HepG2 (cell line): ENCODE measurements at regions not wholly inside any gene's neighbourhood (a gene's known extent, or its start where the extent isn't known, plus 50 kb on each side); places are given as distances from the start of the nearest gene placed in this dataset.

ENCODE experiments used
- ATAC-seq: fragments of 200-7000 bp; cut with Tn5 transposase; 3 replicates; pipeline ENCODE4 v1.9.1; 2020; ENCODE audit warnings: mild to moderate bottlenecking, moderate library complexity
- BruUV-seq: library from RNA; stranded (reverse); fragments of 400-500 nt; replicated peaks from 2 replicates; lab custom pipeline; 2021; lab: Mats Ljungman, UMichigan
- CTCF ChIA-PET: fragments of 300-600 bp; formaldehyde crosslinking; extraction: SDS; loops from one replicate; lab custom pipeline; 2021; ENCODE audit warnings: low total read pairs, inconsistent platforms, low intra/inter-chr PET ratio; lab: Yijun Ruan, JAX
- POLR2A ChIA-PET: fragments of 350-600 bp; sonication (Branson Sonifier 250); formaldehyde crosslinking; loops from one replicate; lab custom pipeline; 2020; ENCODE audit warnings: antibody characterized with exemption, inconsistent platforms; lab: Yijun Ruan, JAX
- DNase-seq: peaks from one replicate; pipeline ENCODE4 v3.0.0-alpha.2; 2015; ENCODE audit warnings: low spot score
- FAIRE-seq: peaks from 3 replicates; lab custom pipeline; 2011; peaks lifted over from hg19 to GRCh38; lab: Jason Lieb, UNC
- H2AFZ ChIP-seq: one replicate; pipeline ENCODE4 v1.6.1; 2011; ENCODE audit warnings: low read length, inconsistent platforms
- H3K27ac ChIP-seq: fragments of 300-600 bp; 3 replicates; pipeline ENCODE4 v1.8.0; 2011; ENCODE audit warnings: mixed run types, mild to moderate bottlenecking, mixed read lengths, low read length, inconsistent platforms; ENCODE audit not compliant: insufficient read depth; ENCODE audit errors: extremely low read length
- H3K27me3 ChIP-seq, 2 experiments: fragments of 200-600 bp in 1 of 2; 2 replicates in 1 of 2; 3 replicates in 1 of 2; pipeline versions ENCODE4 v1.6.0 to v1.8.0; 2011; ENCODE audit warnings: low read length in 2 of 2, mild to moderate bottlenecking in 2 of 2, moderate library complexity in 2 of 2, inconsistent platforms in 1 of 2; ENCODE audit not compliant: insufficient read depth in 2 of 2, control insufficient read depth in 1 of 2
- H3K36me3 ChIP-seq, 2 experiments: fragments of 200-600 bp in 1 of 2; replicated peaks in 1 of 2; 2 replicates in 1 of 2; 3 replicates in 1 of 2; pipeline versions ENCODE4 v1.5.1 to v1.8.0; 2011; ENCODE audit warnings: low read length in 2 of 2, inconsistent platforms in 1 of 2; ENCODE audit not compliant: insufficient read depth in 2 of 2, control insufficient read depth in 1 of 2
- H3K4me1 ChIP-seq: 2 replicates; pipeline ENCODE4 v1.5.1; 2012; ENCODE audit warnings: low read length, inconsistent platforms; ENCODE audit not compliant: insufficient read depth
- H3K4me2 ChIP-seq: 2 replicates; pipeline ENCODE4 v1.6.0; 2011; ENCODE audit warnings: low read depth, low read length, inconsistent platforms
- H3K4me3 ChIP-seq, 3 experiments: fragments of 200-600 bp in 1 of 3; sonication (generic), shearing (Covaris generic) in 1 of 3; replicated peaks in 1 of 3; 2 replicates each; pipeline ENCODE4 v1.5.1; 2011 to 2016; ENCODE audit warnings: low read length in 3 of 3, inconsistent platforms in 2 of 3, low read depth in 2 of 3, mild to moderate bottlenecking in 2 of 3, control low read depth in 1 of 3, mixed read lengths in 1 of 3; ENCODE audit not compliant: insufficient read depth in 1 of 3
- H3K79me2 ChIP-seq: one replicate; pipeline ENCODE4 v1.6.1; 2011; ENCODE audit warnings: low read length, inconsistent platforms; ENCODE audit not compliant: insufficient read depth
- H3K9ac ChIP-seq: 2 replicates; pipeline ENCODE4 v1.6.0; 2011; ENCODE audit warnings: mild to moderate bottlenecking, low read depth, low read length, inconsistent platforms; ENCODE audit not compliant: insufficient read depth
- H3K9me3 ChIP-seq: 2 replicates; pipeline ENCODE4 v1.5.1; 2012; ENCODE audit warnings: mild to moderate bottlenecking, low read length
- H4K20me1 ChIP-seq: 2 replicates; pipeline ENCODE4 v1.6.0; 2011; ENCODE audit warnings: inconsistent platforms, mild to moderate bottlenecking, low read length, moderate library complexity; ENCODE audit not compliant: insufficient read depth
- ARNTL ChIP-seq: sonication (generic); formaldehyde crosslinking; IDR thresholded peaks from 2 replicates; pipeline ENCODE4 v1.4.0; 2020; ENCODE audit warnings: mild to moderate bottlenecking, missing genetic modification reagents
- CC2D1A ChIP-seq: sonication (generic); formaldehyde crosslinking; IDR thresholded peaks from 2 replicates; pipeline ENCODE4 v1.8.1; 2023; ENCODE audit warnings: mild to moderate bottlenecking, missing genetic modification reagents
- ETV6 ChIP-seq: sonication (generic); formaldehyde crosslinking; conservative IDR thresholded peaks from 2 replicates; pipeline ENCODE4 v1.4.0; 2020; ENCODE audit warnings: missing genetic modification reagents
- HDAC2 ChIP-seq: sonication (generic); formaldehyde crosslinking; IDR thresholded peaks from 2 replicates; pipeline ENCODE4 v1.4.0; 2020; ENCODE audit warnings: missing genetic modification reagents
- HMGXB3 ChIP-seq: sonication (generic); formaldehyde crosslinking; IDR thresholded peaks from 2 replicates; pipeline ENCODE4 v1.4.0; 2020; ENCODE audit warnings: missing genetic modification reagents, borderline replicate concordance
- KMT2B ChIP-seq: IDR thresholded peaks from 2 replicates; pipeline ENCODE4 v1.6.1; 2016; ENCODE audit warnings: missing genetic modification reagents, missing compliant biosample characterization
- MAF1 ChIP-seq: sonication (generic); formaldehyde crosslinking; IDR thresholded peaks from 2 replicates; pipeline ENCODE4 v1.5.0; 2020; ENCODE audit warnings: missing genetic modification reagents, borderline replicate concordance
- RCOR2 ChIP-seq: IDR thresholded peaks from 2 replicates; pipeline ENCODE4 v1.6.1; 2016; ENCODE audit warnings: missing biosample characterization, missing genetic modification reagents
- SMYD3 ChIP-seq: sonication (generic); formaldehyde crosslinking; IDR thresholded peaks from 2 replicates; pipeline ENCODE4 v1.8.1; 2023; ENCODE audit warnings: mild to moderate bottlenecking, missing genetic modification reagents
- ZBTB14 ChIP-seq: sonication (generic); formaldehyde crosslinking; IDR thresholded peaks from 2 replicates; pipeline ENCODE4 v1.4.0; 2020; ENCODE audit warnings: missing genetic modification reagents
- ZNF567 ChIP-seq: sonication (generic); formaldehyde crosslinking; IDR thresholded peaks from 2 replicates; pipeline ENCODE4 v1.8.1; 2023; ENCODE audit warnings: mild to moderate bottlenecking, missing genetic modification reagents, borderline replicate concordance
- ZNF781 ChIP-seq: sonication (generic); formaldehyde crosslinking; IDR thresholded peaks from 2 replicates; pipeline ENCODE4 v1.5.1; 2020; ENCODE audit warnings: borderline replicate concordance, mild to moderate bottlenecking, missing genetic modification reagents; ENCODE audit errors: not compliant biosample characterization
- ZNF839 ChIP-seq: sonication (generic); formaldehyde crosslinking; IDR thresholded peaks from 2 replicates; pipeline ENCODE4 v1.4.0; 2020; ENCODE audit warnings: missing genetic modification reagents, mild to moderate bottlenecking, borderline replicate concordance
- ZSCAN20 ChIP-seq: sonication (generic); formaldehyde crosslinking; IDR thresholded peaks from 2 replicates; pipeline ENCODE4 v1.4.0; 2020; ENCODE audit warnings: missing genetic modification reagents, mild to moderate bottlenecking, borderline replicate concordance
- ZSCAN21 ChIP-seq: sonication (generic); formaldehyde crosslinking; IDR thresholded peaks from 2 replicates; pipeline ENCODE4 v1.8.0; 2022; ENCODE audit warnings: mild to moderate bottlenecking, missing genetic modification reagents, moderate library complexity, borderline replicate concordance
- ZSCAN31 ChIP-seq: sonication (generic); formaldehyde crosslinking; IDR thresholded peaks from 2 replicates; pipeline ENCODE4 v1.5.0; 2020; ENCODE audit warnings: low read depth, mild to moderate bottlenecking, missing genetic modification reagents
- WGBS: methylation state at CpG from one replicate; pipeline ENCODE4 v1.1.6; 2017; ENCODE audit warnings: low lambda C conversion rate; 5-methylcytosine and 5-hydroxymethylcytosine counted together
- in situ Hi-C: cut with HindIII; loops from 2 replicates; pipeline ENCODE4 v1.10.0; 2017; ENCODE audit warnings: low pct_unique_long_range_greater_than_20kb; ENCODE audit not compliant: extremely low pct_ligation_motif_present
- intact Hi-C: fragments of 100-400 bp; cut with micrococcal nuclease; formaldehyde crosslinking; loops from one replicate; pipeline ENCODE4 v1.10.0; 2022; ENCODE audit not compliant: unreplicated experiment

GRCh38 chrX:25819879-25820278, 318.3 kb upstream of the MAGEB18 start (continued):
- TF ChIP-seq HMGXB3 (CRISPR knock-in tag) (no peak), KMT2B (CRISPR knock-in tag) (no peak), RCOR2 (CRISPR knock-in tag) (no peak), ZSCAN31 (CRISPR knock-in tag) (no peak)

- H3K9ac ChIP-seq, result no peak overlapping the region
- in situ Hi-C loops, result no loop called here
- POLR2A ChIA-PET, result no interaction called here
- no TSS peak for BruUV-seq
- no peaks in the 10 kb centered on the region for H3K27me3 ChIP-seq
- no peak overlapping the region for H3K4me2 ChIP-seq
- FAIRE-seq, result no peak
- H3K36me3 ChIP-seq, result no peaks in the 10 kb centered on the region
- ATAC-seq, result no peak
- H3K27ac ChIP-seq, result no peak overlapping the region
- intact Hi-C loops, result no loop called here
- TF ChIP-seq MAF1, result no peak
- TF ChIP-seq ZNF781, result no peak
- no peak for TF ChIP-seq ZBTB14 (CRISPR knock-in tag)
- TF ChIP-seq ARNTL, result no peak
- no peak for TF ChIP-seq ETV6 (CRISPR knock-in tag)
- TF ChIP-seq SMYD3, result no peak
- TF ChIP-seq ZNF567, result no peak
- TF ChIP-seq ZSCAN21, result no peak
- TF ChIP-seq CC2D1A (CRISPR knock-in tag), result no peak
- TF ChIP-seq ZNF839 (CRISPR knock-in tag), result no peak
- no peak for TF ChIP-seq ZSCAN20 (CRISPR knock-in tag)
- no peak for TF ChIP-seq HDAC2 (CRISPR knock-in tag)
- H3K4me3 ChIP-seq, result no peak overlapping the region
- 5% methylated on average over 3 of the region's 3 CpGs for WGBS
- CTCF ChIA-PET, result no interaction called here
- no peak overlapping the region for H2AFZ ChIP-seq
- H3K79me2 ChIP-seq, result no peaks in the 10 kb centered on the region
- H4K20me1 ChIP-seq, result no peaks in the 10 kb centered on the region
- H3K9me3 ChIP-seq, result no peaks in the 10 kb centered on the region
- DNase-seq, result no peak
- H3K4me1 ChIP-seq, result no peaks in the 10 kb centered on the region
Measured at GRCh38 chrX:25851141-25851540, 287.0 kb upstream of the MAGEB18 start.
